ENCODE measurements at regions not wholly inside any gene's neighbourhood (a gene's known extent, or its start where the extent isn't known, plus 50 kb on each side); places are given as distances from the start of the nearest gene placed in this dataset.

- peaks cover 13% of the 10 kb centered on the region for H3K9me3 ChIP-seq (ENCODE audit: control insufficient read depth, low read length)
- no peak overlapping the region for H3K18ac ChIP-seq (ENCODE audit: low read depth in 1 of 2, low read length in 2 of 2)
- H3K27me3 ChIP-seq (ENCODE audit: control insufficient read depth in 1 of 2, insufficient read depth in 1 of 2, low read length in 2 of 2): no peaks in the 10 kb centered on the region
- H3K4me1 ChIP-seq (ENCODE audit: control insufficient read depth, insufficient read depth, low read depth, low read length): no peaks in the 10 kb centered on the region
- no peak overlapping the region for H2BK15ac ChIP-seq (ENCODE audit: low read depth, poor library complexity, severe bottlenecking)
- H2AK5ac ChIP-seq (ENCODE audit: low read length, severe bottlenecking): no peak overlapping the region
- no peak overlapping the region for H4K91ac ChIP-seq (ENCODE audit: low read length)
- no peak overlapping the region for H2BK12ac ChIP-seq (ENCODE audit: low read length in 2 of 2)
- no peak overlapping the region for H3K14ac ChIP-seq (ENCODE audit: low read length in 2 of 2)
- WGBS: 100% methylated on average over 2 of the region's 2 CpGs
- H3K4ac ChIP-seq (ENCODE audit: low read depth in 1 of 2, low read length in 2 of 2): no peak overlapping the region
- H2BK5ac ChIP-seq (ENCODE audit: low read depth, low read length, poor library complexity, severe bottlenecking): no peak overlapping the region
- H3K4me3 ChIP-seq (ENCODE audit: insufficient read depth in 1 of 2, low read depth in 1 of 2, low read length in 2 of 2): no peak overlapping the region
- H3K4me2 ChIP-seq (ENCODE audit: low read length, poor library complexity, severe bottlenecking): no peak overlapping the region
- H2AFZ ChIP-seq (ENCODE audit: low read depth, low read length): no peak overlapping the region
- no peak overlapping the region for H2BK120ac ChIP-seq (ENCODE audit: low read depth, low read length)
- DNase-seq: no peak
- H3K36me3 ChIP-seq (ENCODE audit: control insufficient read depth in 1 of 2, insufficient read depth in 2 of 2, low read depth in 1 of 2, low read length in 2 of 2): no peaks in the 10 kb centered on the region
- H3K9ac ChIP-seq (ENCODE audit: low read length): no peak overlapping the region
- no peak overlapping the region for H4K8ac ChIP-seq (ENCODE audit: low read length)
- H3K79me1 ChIP-seq (replicated peaks; ENCODE audit: low read length, poor library complexity, severe bottlenecking): no peaks in the 10 kb centered on the region
- no peak overlapping the region for H3K23ac ChIP-seq (ENCODE audit: low read length in 2 of 2)
- no peak overlapping the region for H3K27ac ChIP-seq (ENCODE audit: low read length, poor library complexity, severe bottlenecking)
These were observed 555.1 kb upstream of the FRG1 start for GRCh38 chr4:189385579-189385978.

- Histone ChIP-seq H3K4me3 (ENCODE audit: insufficient read depth in 1 of 2, low read depth in 1 of 2, low read length in 2 of 2) (no peak overlapping the region), H3K9ac (ENCODE audit: low read length) (no peak overlapping the region), H3K27ac (ENCODE audit: low read length, poor library complexity, severe bottlenecking) (no peak overlapping the region), H3K27me3 (ENCODE audit: control insufficient read depth in 1 of 2, insufficient read depth in 1 of 2, low read length in 2 of 2) (no peaks in the 10 kb centered on the region), H3K4ac (ENCODE audit: low read depth in 1 of 2, low read length in 2 of 2) (no peak overlapping the region), H2BK12ac (ENCODE audit: low read length in 2 of 2) (no peak overlapping the region), H4K91ac (ENCODE audit: low read length) (no peak overlapping the region), H2AFZ (ENCODE audit: low read depth, low read length) (no peak overlapping the region), H2BK15ac (ENCODE audit: low read depth, poor library complexity, severe bottlenecking) (no peak overlapping the region), H3K4me1 (ENCODE audit: control insufficient read depth, insufficient read depth, low read depth, low read length) (no peaks in the 10 kb centered on the region), H3K23ac (ENCODE audit: low read length in 2 of 2) (no peak overlapping the region), H3K14ac (ENCODE audit: low read length in 2 of 2) (no peak overlapping the region), H2BK120ac (ENCODE audit: low read depth, low read length) (no peak overlapping the region), H2BK5ac (ENCODE audit: low read depth, low read length, poor library complexity, severe bottlenecking) (no peak overlapping the region), H3K9me3 (ENCODE audit: control insufficient read depth, low read length) (peaks cover 19% of the 10 kb centered on the region), H3K79me1 (replicated peaks; ENCODE audit: low read length, poor library complexity, severe bottlenecking) (no peaks in the 10 kb centered on the region), H3K36me3 (ENCODE audit: control insufficient read depth in 1 of 2, insufficient read depth in 2 of 2, low read depth in 1 of 2, low read length in 2 of 2) (no peaks in the 10 kb centered on the region), H3K18ac (ENCODE audit: low read depth in 1 of 2, low read length in 2 of 2) (no peak overlapping the region), H2AK5ac (ENCODE audit: low read length, severe bottlenecking) (no peak overlapping the region), H3K4me2 (ENCODE audit: low read length, poor library complexity, severe bottlenecking) (no peak overlapping the region), H4K8ac (ENCODE audit: low read length) (no peak overlapping the region)
- DNase-seq: no peak
- 74% methylated on average over 4 of the region's 7 CpGs for WGBS
These were observed 544.2 kb upstream of the FRG1 start for GRCh38 chr4:189396435-189396834.

GRCh38 chr4:189404271-189404670 lies 536.4 kb upstream of the FRG1 start:
- H3K9ac ChIP-seq (ENCODE audit: low read length): no peak overlapping the region
- no peaks in the 10 kb centered on the region for H3K79me1 ChIP-seq (replicated peaks; ENCODE audit: low read length, poor library complexity, severe bottlenecking)
- H3K36me3 ChIP-seq (ENCODE audit: control insufficient read depth in 1 of 2, insufficient read depth in 2 of 2, low read depth in 1 of 2, low read length in 2 of 2): no peaks in the 10 kb centered on the region
- no peak overlapping the region for H2AK5ac ChIP-seq (ENCODE audit: low read length, severe bottlenecking)
- H4K91ac ChIP-seq (ENCODE audit: low read length): no peak overlapping the region
- no peak overlapping the region for H2AFZ ChIP-seq (ENCODE audit: low read depth, low read length)
- WGBS: 79% methylated on average over 1 of the region's 1 CpG
- H2BK15ac ChIP-seq (ENCODE audit: low read depth, poor library complexity, severe bottlenecking): no peak overlapping the region
- no peak overlapping the region for H3K23ac ChIP-seq (ENCODE audit: low read length in 2 of 2)
- no peak overlapping the region for H3K27ac ChIP-seq (ENCODE audit: low read length, poor library complexity, severe bottlenecking)
- H3K4ac ChIP-seq (ENCODE audit: low read depth in 1 of 2, low read length in 2 of 2): no peak overlapping the region
- no peak overlapping the region for H2BK5ac ChIP-seq (ENCODE audit: low read depth, low read length, poor library complexity, severe bottlenecking)
- H3K27me3 ChIP-seq (ENCODE audit: control insufficient read depth in 1 of 2, insufficient read depth in 1 of 2, low read length in 2 of 2): no peaks in the 10 kb centered on the region
- H4K8ac ChIP-seq (ENCODE audit: low read length): no peak overlapping the region
- no peak overlapping the region for H3K14ac ChIP-seq (ENCODE audit: low read length in 2 of 2)
- H3K4me2 ChIP-seq (ENCODE audit: low read length, poor library complexity, severe bottlenecking): no peak overlapping the region
- DNase-seq: no peak
- no peaks in the 10 kb centered on the region for H3K4me1 ChIP-seq (ENCODE audit: control insufficient read depth, insufficient read depth, low read depth, low read length)
- no peak overlapping the region for H2BK12ac ChIP-seq (ENCODE audit: low read length in 2 of 2)
- H3K9me3 ChIP-seq (ENCODE audit: control insufficient read depth, low read length): peaks cover 8% of the 10 kb centered on the region
- H3K4me3 ChIP-seq (ENCODE audit: insufficient read depth in 1 of 2, low read depth in 1 of 2, low read length in 2 of 2): no peak overlapping the region
- no peak overlapping the region for H2BK120ac ChIP-seq (ENCODE audit: low read depth, low read length)
- no peak overlapping the region for H3K18ac ChIP-seq (ENCODE audit: low read depth in 1 of 2, low read length in 2 of 2)

GRCh38 chr4:189409158-189409557 lies 531.5 kb upstream of the FRG1 start:
- no peaks in the 10 kb centered on the region for H3K4me1 ChIP-seq (ENCODE audit: control insufficient read depth, insufficient read depth, low read depth, low read length)
- H2BK12ac ChIP-seq (ENCODE audit: low read length in 2 of 2): no peak overlapping the region
- H4K8ac ChIP-seq (ENCODE audit: low read length): no peak overlapping the region
- H2BK120ac ChIP-seq (ENCODE audit: low read depth, low read length): no peak overlapping the region
- 93% methylated on average over 4 of the region's 6 CpGs for WGBS
- H3K9me3 ChIP-seq (ENCODE audit: control insufficient read depth, low read length): peaks cover 24% of the 10 kb centered on the region
- H3K36me3 ChIP-seq (ENCODE audit: control insufficient read depth in 1 of 2, insufficient read depth in 2 of 2, low read depth in 1 of 2, low read length in 2 of 2): no peaks in the 10 kb centered on the region
- no peak overlapping the region for H3K4me3 ChIP-seq (ENCODE audit: insufficient read depth in 1 of 2, low read depth in 1 of 2, low read length in 2 of 2)
- H3K4me2 ChIP-seq (ENCODE audit: low read length, poor library complexity, severe bottlenecking): no peak overlapping the region
- no peak for DNase-seq
- no peak overlapping the region for H2AK5ac ChIP-seq (ENCODE audit: low read length, severe bottlenecking)
- no peaks in the 10 kb centered on the region for H3K79me1 ChIP-seq (replicated peaks; ENCODE audit: low read length, poor library complexity, severe bottlenecking)
- H3K18ac ChIP-seq (ENCODE audit: low read depth in 1 of 2, low read length in 2 of 2): no peak overlapping the region
- H2BK5ac ChIP-seq (ENCODE audit: low read depth, low read length, poor library complexity, severe bottlenecking): no peak overlapping the region
- H2BK15ac ChIP-seq (ENCODE audit: low read depth, poor library complexity, severe bottlenecking): no peak overlapping the region
- no peak overlapping the region for H3K23ac ChIP-seq (ENCODE audit: low read length in 2 of 2)
- no peak overlapping the region for H2AFZ ChIP-seq (ENCODE audit: low read depth, low read length)
- H3K27me3 ChIP-seq (ENCODE audit: control insufficient read depth in 1 of 2, insufficient read depth in 1 of 2, low read length in 2 of 2): no peaks in the 10 kb centered on the region
- no peak overlapping the region for H3K14ac ChIP-seq (ENCODE audit: low read length in 2 of 2)
- H4K91ac ChIP-seq (ENCODE audit: low read length): no peak overlapping the region
- H3K9ac ChIP-seq (ENCODE audit: low read length): no peak overlapping the region
- no peak overlapping the region for H3K27ac ChIP-seq (ENCODE audit: low read length, poor library complexity, severe bottlenecking)
- H3K4ac ChIP-seq (ENCODE audit: low read depth in 1 of 2, low read length in 2 of 2): no peak overlapping the region
